Neutrophil (primary cell): ENCODE measurements at regions not wholly inside any gene's neighbourhood (a gene's known extent, or its start where the extent isn't known, plus 50 kb on each side); places are given as distances from the start of the nearest gene placed in this dataset.
A peak's percentile ranks its signal among the peaks of the same experiment; 100 is the strongest.

Experiments used
- H3K27ac ChIP-seq: fragments of 200-600 bp; sonication (generic); 2 replicates; pipeline ENCODE4 v1.5.1; 2016; ENCODE audit warnings: mild to moderate bottlenecking, moderate library complexity
- H3K27me3 ChIP-seq: fragments of 200-600 bp; sonication (generic); 2 replicates; pipeline ENCODE4 v1.6.0; 2016; ENCODE audit warnings: mild to moderate bottlenecking
- H3K36me3 ChIP-seq: fragments of 200-600 bp; sonication (generic); 2 replicates; pipeline ENCODE4 v1.5.1; 2017
- H3K4me1 ChIP-seq, 2 experiments: fragments of 200-600 bp in 1 of 2; sonication (generic) in 1 of 2; 1 replicate in 1 of 2; 2 replicates in 1 of 2; pipeline versions ENCODE4 v1.5.1 to v1.6.1; 2013 to 2016; ENCODE audit warnings: low read depth in 1 of 2, low read length in 1 of 2, mild to moderate bottlenecking in 1 of 2, moderate library complexity in 1 of 2; ENCODE audit not compliant: control insufficient read depth in 1 of 2, insufficient read depth in 1 of 2
- H3K4me3 ChIP-seq, 2 experiments: fragments of 200-600 bp in 1 of 2; sonication (generic) in 1 of 2; 1 replicate in 1 of 2; 2 replicates in 1 of 2; pipeline ENCODE4 v1.5.1; 2013 to 2016; ENCODE audit warnings: low read depth in 1 of 2, low read length in 1 of 2, mild to moderate bottlenecking in 1 of 2, moderate library complexity in 1 of 2
- H3K9me3 ChIP-seq: fragments of 200-600 bp; sonication (generic); 2 replicates; pipeline ENCODE4 v1.5.1; 2016
- CTCF ChIP-seq: fragments of 200-600 bp; sonication (generic); IDR thresholded peaks from 2 replicates; pipeline ENCODE4 v1.5.1; 2016; ENCODE audit warnings: antibody characterized with exemption

- TF ChIP-seq CTCF, result no peak
- Histone ChIP-seq H3K4me1 (peaks cover 29 to 38% of the 10 kb centered on the region in 2 experiments), H3K4me3 (no peak overlapping the region), H3K27ac (no peak overlapping the region), H3K27me3 (no peaks in the 10 kb centered on the region), H3K36me3 (no peaks in the 10 kb centered on the region), H3K9me3 (no peaks in the 10 kb centered on the region)
Measured at GRCh38 chr3:72448375-72448823, 399.8 kb downstream of the SHQ1 start.

DNA sequence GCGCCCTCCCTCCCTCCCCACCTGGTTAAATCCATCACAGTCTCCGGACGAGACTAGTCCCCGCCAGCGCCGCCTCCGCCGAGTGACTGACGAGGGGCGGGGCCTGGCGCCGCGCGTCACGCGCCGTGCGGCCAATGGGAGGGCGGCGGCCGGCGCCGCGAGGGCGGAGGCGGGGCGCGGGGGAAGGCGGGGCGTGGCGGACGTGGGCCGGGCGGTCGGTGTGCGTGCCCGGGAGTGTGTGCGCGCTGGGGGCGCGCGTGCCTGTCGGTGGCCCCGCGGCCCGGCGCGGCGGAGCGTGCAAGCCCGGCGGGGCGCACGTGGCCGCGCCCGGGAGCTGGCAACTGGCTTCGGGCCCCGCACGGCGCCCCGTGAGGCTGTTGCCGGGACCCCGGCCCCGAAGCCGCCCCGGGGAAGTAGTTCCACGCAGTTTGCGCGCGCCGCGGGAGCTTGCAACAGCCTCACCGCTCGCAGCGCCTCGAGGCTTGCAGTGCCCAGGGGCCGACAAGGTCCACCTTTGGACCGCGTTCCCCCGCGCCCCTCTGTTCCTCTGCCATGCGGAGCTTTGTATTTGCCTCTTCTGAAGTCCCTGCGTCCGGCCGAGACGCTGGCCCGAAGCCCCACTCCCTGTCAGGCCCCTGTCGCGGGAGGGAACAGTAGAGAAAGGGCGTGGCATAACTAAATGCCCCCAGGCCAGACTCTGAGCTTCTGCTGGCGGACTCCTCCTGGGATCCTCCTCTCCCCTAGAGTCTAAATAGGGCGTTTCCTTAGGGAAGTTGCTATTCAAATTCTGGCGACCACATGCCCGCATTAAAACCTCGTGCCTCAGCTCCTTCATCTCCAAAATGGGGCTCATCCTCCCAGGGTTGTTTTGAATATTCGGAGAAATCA is 400.9 kb downstream of the SHQ1 start:
- no peaks in the 10 kb centered on the region for H3K27me3 ChIP-seq
- peak overlapping the region; percentile 84 to 99 for H3K4me3 ChIP-seq
- no peaks in the 10 kb centered on the region for H3K36me3 ChIP-seq
- H3K27ac ChIP-seq, result peak overlapping the region; percentile 96
- no peak for TF ChIP-seq CTCF
- H3K4me1 ChIP-seq, result peaks cover 40 to 48% of the 10 kb centered on the region in 2 experiments
- no peaks in the 10 kb centered on the region for H3K9me3 ChIP-seq

DNA sequence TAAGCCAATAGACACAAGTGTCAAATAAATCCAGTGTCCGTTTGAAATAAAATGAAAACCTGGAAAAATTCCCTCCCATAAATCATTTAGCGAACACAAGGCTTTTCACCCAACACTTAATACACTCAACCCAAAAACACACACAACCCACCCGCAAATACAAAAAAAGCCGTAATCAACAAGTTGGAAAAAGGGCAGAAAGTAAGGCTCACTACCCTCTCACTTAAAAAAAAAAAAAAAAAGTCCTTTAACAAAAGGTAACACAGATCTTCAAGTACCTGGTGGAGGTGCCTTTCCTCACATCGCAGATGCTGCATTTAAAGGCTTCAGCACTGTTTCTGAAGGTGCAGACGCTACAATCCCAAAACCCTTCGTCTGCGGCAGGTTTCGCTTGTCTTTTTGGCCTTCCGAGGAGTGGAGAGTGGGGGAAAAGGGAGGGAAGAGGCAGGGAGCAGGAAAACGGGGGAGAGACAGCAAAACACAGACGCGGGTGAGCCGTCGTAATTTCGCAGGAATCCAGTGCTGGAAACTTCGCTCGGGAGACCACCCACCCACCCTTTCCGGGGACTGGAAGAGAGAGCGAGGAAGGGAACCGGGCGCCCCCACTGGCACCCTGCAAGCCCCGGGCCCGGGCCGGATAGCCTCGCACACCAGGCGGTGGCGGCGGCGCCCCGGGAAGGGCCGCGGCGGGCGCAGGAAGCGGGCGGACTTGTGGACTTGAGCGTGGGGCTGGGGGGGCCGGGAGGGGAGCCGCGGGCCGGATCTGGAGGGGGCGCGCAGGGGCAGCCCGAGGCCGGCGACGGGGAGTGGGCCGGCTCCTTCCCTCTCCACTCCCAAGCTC is 401.8 kb downstream of the SHQ1 start, which contains the start of gene RYBP:
TSS of gene RYBP (minus strand) at position 404 of the 841 bp plus-strand sequence.
- TF ChIP-seq CTCF, result no peak
- Histone ChIP-seq H3K9me3 (no peaks in the 10 kb centered on the region), H3K27me3 (no peaks in the 10 kb centered on the region), H3K4me1 (peaks cover 48 to 57% of the 10 kb centered on the region in 2 experiments), H3K27ac (peak within 1 kb of the TSS; percentile 96), H3K36me3 (no peaks in the 10 kb centered on the region), H3K4me3 (peak within 1 kb of the TSS; percentile 84 to 99)

DNA sequence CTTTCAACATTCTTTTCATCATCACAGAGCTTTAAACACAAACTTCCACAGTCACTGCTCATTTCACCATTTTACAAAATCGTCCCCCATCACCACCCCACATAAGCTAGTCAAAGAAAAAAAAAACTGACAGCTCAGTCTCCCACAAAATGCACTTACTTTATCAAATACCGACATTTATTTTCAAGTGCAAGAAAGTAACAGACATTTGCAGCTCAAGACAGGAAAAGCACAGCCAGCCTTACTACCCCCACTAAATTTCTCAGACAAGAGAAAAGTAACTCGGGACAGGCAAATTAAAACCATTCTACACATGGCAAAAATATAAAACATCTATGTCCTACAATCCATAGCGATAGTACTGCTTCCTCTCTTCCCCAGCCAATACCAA is 402.4 kb downstream of the SHQ1 start:
- Histone ChIP-seq H3K27me3 (no peaks in the 10 kb centered on the region), H3K9me3 (no peaks in the 10 kb centered on the region), H3K4me3 (peak overlapping the region; percentile 84 to 99), H3K36me3 (no peaks in the 10 kb centered on the region), H3K4me1 (peaks cover 54 to 63% of the 10 kb centered on the region in 2 experiments), H3K27ac (peak overlapping the region; percentile 96)
- no peak for TF ChIP-seq CTCF

- peaks cover 5% of the 10 kb centered on the region for H3K36me3 ChIP-seq
- no peaks in the 10 kb centered on the region for H3K27me3 ChIP-seq
- peak overlapping the region; percentile 84 to 99 for H3K4me3 ChIP-seq
- TF ChIP-seq CTCF, result no peak
- H3K4me1 ChIP-seq, result peaks cover 65 to 74% of the 10 kb centered on the region in 2 experiments
- H3K27ac ChIP-seq, result peak overlapping the region; percentile 96
- no peaks in the 10 kb centered on the region for H3K9me3 ChIP-seq
Measured at GRCh38 chr3:72444656-72445223, 403.5 kb downstream of the SHQ1 start.
